Activated CD8-positive, alpha-beta T cell treated with anti-CD3 and anti-CD28 coated beads for 36 hours (primary cell): ENCODE measurements at regions not wholly inside any gene's neighbourhood (a gene's known extent, or its start where the extent isn't known, plus 50 kb on each side); places are given as distances from the start of the nearest gene placed in this dataset.

Experiments
- ATAC-seq: fragments of 200-7000 bp; cut with Tn5 transposase; one replicate; pipeline ENCODE4 v1.10.0; 2021; ENCODE audit warnings: mild to moderate bottlenecking, moderate library complexity
- CTCF ChIA-PET: fragments of 350-600 bp; sonication (Branson Sonifier 250); formaldehyde crosslinking; loops from one replicate; lab custom pipeline; 2021; ENCODE audit warnings: antibody characterized with exemption; lab: Charles Lee
- POLR2A ChIA-PET: fragments of 350-600 bp; sonication (Branson Sonifier 250); formaldehyde crosslinking; loops from one replicate; lab custom pipeline; 2021; ENCODE audit warnings: antibody characterized with exemption; lab: Charles Lee
- DNase-seq: peaks from one replicate; pipeline ENCODE4 v3.0.0-alpha.2; 2020
- H3K27ac Mint-ChIP-seq: one replicate; pipeline ENCODE4 v1.8.0; 2021; ENCODE audit warnings: mild to moderate bottlenecking, mixed read lengths
- H3K27me3 Mint-ChIP-seq: one replicate; pipeline ENCODE4 v1.8.0; 2021; ENCODE audit warnings: mixed read lengths
- H3K36me3 Mint-ChIP-seq: one replicate; pipeline ENCODE4 v1.8.0; 2021; ENCODE audit warnings: low read depth, mixed read lengths
- H3K4me1 Mint-ChIP-seq: one replicate; pipeline ENCODE4 v1.8.0; 2021; ENCODE audit warnings: low read depth, mixed read lengths
- H3K4me3 Mint-ChIP-seq: one replicate; pipeline ENCODE4 v1.8.0; 2021; ENCODE audit warnings: mild to moderate bottlenecking, moderate library complexity, mixed read lengths
- H3K9me3 Mint-ChIP-seq: one replicate; pipeline ENCODE4 v1.8.0; 2021; ENCODE audit warnings: mixed read lengths
- intact Hi-C: fragments of 100-400 bp; cut with micrococcal nuclease; formaldehyde crosslinking; loops from one replicate; pipeline ENCODE4 v1.10.0; 2022
- TF ChIP-seq, protein P1 (sequence below): fragments of 200-600 bp; IDR thresholded peaks from one replicate; pipeline ENCODE4 v1.8.0; 2022; ENCODE audit warnings: antibody characterized with exemption, mild to moderate bottlenecking

GRCh38 chr14:34075826-34076225, 125.0 kb upstream of the EGLN3 start:
- intact Hi-C loops: no loop called here
- Mint-ChIP-seq H3K27me3 (no peaks in the 10 kb centered on the region), H3K4me1 (no peaks in the 10 kb centered on the region), H3K36me3 (no peaks in the 10 kb centered on the region), H3K4me3 (no peak overlapping the region), H3K27ac (no peak overlapping the region), H3K9me3 (peaks cover 4% of the 10 kb centered on the region)
- TF ChIP-seq, protein P1, sequence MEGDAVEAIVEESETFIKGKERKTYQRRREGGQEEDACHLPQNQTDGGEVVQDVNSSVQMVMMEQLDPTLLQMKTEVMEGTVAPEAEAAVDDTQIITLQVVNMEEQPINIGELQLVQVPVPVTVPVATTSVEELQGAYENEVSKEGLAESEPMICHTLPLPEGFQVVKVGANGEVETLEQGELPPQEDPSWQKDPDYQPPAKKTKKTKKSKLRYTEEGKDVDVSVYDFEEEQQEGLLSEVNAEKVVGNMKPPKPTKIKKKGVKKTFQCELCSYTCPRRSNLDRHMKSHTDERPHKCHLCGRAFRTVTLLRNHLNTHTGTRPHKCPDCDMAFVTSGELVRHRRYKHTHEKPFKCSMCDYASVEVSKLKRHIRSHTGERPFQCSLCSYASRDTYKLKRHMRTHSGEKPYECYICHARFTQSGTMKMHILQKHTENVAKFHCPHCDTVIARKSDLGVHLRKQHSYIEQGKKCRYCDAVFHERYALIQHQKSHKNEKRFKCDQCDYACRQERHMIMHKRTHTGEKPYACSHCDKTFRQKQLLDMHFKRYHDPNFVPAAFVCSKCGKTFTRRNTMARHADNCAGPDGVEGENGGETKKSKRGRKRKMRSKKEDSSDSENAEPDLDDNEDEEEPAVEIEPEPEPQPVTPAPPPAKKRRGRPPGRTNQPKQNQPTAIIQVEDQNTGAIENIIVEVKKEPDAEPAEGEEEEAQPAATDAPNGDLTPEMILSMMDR: no peak
- ChIA-PET POLR2A (no interaction called here), CTCF (interaction anchor here (1.1 kb wide), 1 partner anchor 12 kb away, joined by 3 read pairs; no protein-coding TSS in a partner anchor)
- DNase-seq (no peak), ATAC-seq (no peak)

GRCh38 chr14:34075042-34075744, 124.3 kb upstream of the EGLN3 start:
- CTCF ChIA-PET: interaction anchor here (1.1 kb wide), 1 partner anchor 12 kb away, joined by 3 read pairs; no protein-coding TSS in a partner anchor
- H3K9me3 Mint-ChIP-seq: peaks cover 4% of the 10 kb centered on the region

DNA sequence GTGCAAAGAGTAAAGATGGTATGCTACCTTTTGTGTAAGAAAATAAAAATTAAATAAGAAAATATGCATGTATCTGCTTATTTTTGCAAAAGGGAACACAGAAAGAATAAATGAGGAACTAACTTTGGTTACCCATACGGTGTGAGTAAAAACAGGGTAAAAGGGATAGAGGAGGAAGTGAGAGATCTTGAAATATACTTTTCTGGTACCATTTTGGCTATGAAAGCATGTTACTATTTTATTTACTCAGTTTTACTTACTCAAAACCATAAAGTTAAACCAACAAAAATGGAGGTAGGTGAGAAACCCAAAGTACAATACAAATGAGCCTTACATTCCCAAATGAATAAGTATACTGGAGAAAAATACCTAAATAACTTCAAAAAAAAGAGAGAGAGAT, 122.0 kb upstream of the EGLN3 start:
- Mint-ChIP-seq H3K4me1 (no peaks in the 10 kb centered on the region), H3K36me3 (no peaks in the 10 kb centered on the region), H3K27ac (no peak overlapping the region), H3K4me3 (no peak overlapping the region), H3K9me3 (peaks cover 4% of the 10 kb centered on the region), H3K27me3 (peaks cover 1% of the 10 kb centered on the region)
- ChIA-PET POLR2A (no interaction called here), CTCF (no interaction called here)
- intact Hi-C loops: no loop called here
- DNase-seq (no peak), ATAC-seq (no peak)
- TF ChIP-seq, protein P1: no peak

More at GRCh38 chr14:34075042-34075744, 124.3 kb upstream of the EGLN3 start:
- TF ChIP-seq, protein P1: no peak
- peak; percentile 4 for ATAC-seq
- POLR2A ChIA-PET: no interaction called here
- Mint-ChIP-seq H3K27me3 (no peaks in the 10 kb centered on the region), H3K27ac (no peak overlapping the region), H3K36me3 (no peaks in the 10 kb centered on the region), H3K4me3 (no peak overlapping the region), H3K4me1 (no peaks in the 10 kb centered on the region)
- intact Hi-C loops: no loop called here
- no peak for DNase-seq

- CTCF ChIA-PET: no interaction called here
These were observed 121.5 kb upstream of the EGLN3 start for GRCh38 chr14:34072401-34072800.

DNA sequence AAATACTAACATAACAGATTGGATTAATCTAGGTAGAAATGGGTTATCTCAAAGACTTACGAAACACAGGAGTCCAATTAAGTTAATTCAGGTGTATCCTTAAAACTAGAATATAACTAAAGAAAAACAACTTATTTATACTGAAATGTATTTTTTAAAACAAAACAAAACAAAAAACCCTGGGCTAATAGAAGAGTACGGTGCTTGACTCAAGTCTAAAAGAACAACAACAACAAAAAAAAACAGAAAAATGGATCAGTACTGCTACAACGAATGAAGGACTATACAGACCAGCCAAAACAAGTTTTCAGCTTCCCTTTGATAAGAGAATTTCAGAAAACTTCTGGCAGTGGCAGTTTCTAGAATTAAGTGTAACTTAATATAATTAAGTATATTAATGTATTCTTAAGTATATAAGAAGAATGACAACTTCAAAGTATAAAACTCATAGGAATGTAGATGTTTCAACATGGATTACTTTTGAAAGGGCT, 120.1 kb upstream of the EGLN3 start:
- intact Hi-C loops: no loop called here
- ATAC-seq: no peak

More at GRCh38 chr14:34072401-34072800, 121.5 kb upstream of the EGLN3 start:
- H3K9me3 Mint-ChIP-seq: peaks cover 4% of the 10 kb centered on the region
- POLR2A ChIA-PET: no interaction called here
- ATAC-seq (no peak), DNase-seq (no peak)
- H3K27me3 Mint-ChIP-seq: peaks cover 1% of the 10 kb centered on the region
- TF ChIP-seq, protein P1: no peak
- H3K27ac Mint-ChIP-seq: no peak overlapping the region
- H3K4me1 Mint-ChIP-seq: no peaks in the 10 kb centered on the region
- no peak overlapping the region for H3K4me3 Mint-ChIP-seq
- intact Hi-C loops: no loop called here
- H3K36me3 Mint-ChIP-seq: no peaks in the 10 kb centered on the region

More for the DNA sequence above, 120.1 kb upstream of the EGLN3 start:
- TF ChIP-seq, protein P1: no peak
- ChIA-PET POLR2A (no interaction called here), CTCF (interaction anchor here (1.5 kb wide), 1 partner anchor 28 kb away, joined by 3 read pairs; no protein-coding TSS in a partner anchor)
- no peak overlapping the region for H3K27ac Mint-ChIP-seq
- H3K9me3 Mint-ChIP-seq: peaks cover 4% of the 10 kb centered on the region
- DNase-seq: no peak
- no peaks in the 10 kb centered on the region for H3K4me1 Mint-ChIP-seq
- H3K36me3 Mint-ChIP-seq: no peaks in the 10 kb centered on the region
- H3K4me3 Mint-ChIP-seq: no peak overlapping the region
- peaks cover 1% of the 10 kb centered on the region for H3K27me3 Mint-ChIP-seq
